GM23338 (cell line): ENCODE measurements at regions not wholly inside any gene's neighbourhood (a gene's known extent, or its start where the extent isn't known, plus 50 kb on each side); places are given as distances from the start of the nearest gene placed in this dataset.

Experiments used
- NANOG ChIP-seq: IDR thresholded peaks from 2 replicates; pipeline ENCODE4 v1.6.1; 2016; ENCODE audit warnings: antibody characterized with exemption, borderline replicate concordance
- POLR2AphosphoS5 ChIP-seq: IDR thresholded peaks from 2 replicates; pipeline ENCODE4 v1.6.1; 2016; ENCODE audit warnings: antibody characterized with exemption, low read depth
- ZNF114 ChIP-seq: fragments of 250-450 bp; sonication (Bioruptor Pico); IDR thresholded peaks from 2 replicates; pipeline ENCODE4 v1.5.0; 2020; ENCODE audit warnings: mild to moderate bottlenecking, moderate library complexity
- ZNF331 ChIP-seq: fragments of 250-450 bp; sonication (Bioruptor Pico); IDR thresholded peaks from 2 replicates; pipeline ENCODE4 v1.5.0; 2020; ENCODE audit warnings: low read depth, mild to moderate bottlenecking, moderate library complexity
- TF ChIP-seq, protein P1 (sequence below): fragments of 250-450 bp; sonication (Bioruptor Pico); IDR thresholded peaks from 2 replicates; pipeline ENCODE4 v1.5.0; 2020; ENCODE audit warnings: mild to moderate bottlenecking, moderate library complexity
- TF ChIP-seq, protein P2 (sequence below), 2 experiments: fragments of 200-600 bp in 1 of 2; sonication (generic) in 1 of 2; conservative IDR thresholded peaks; 2 replicates each; pipeline versions ENCODE4 v1.5.1 to v1.6.1; 2016 to 2017; ENCODE audit warnings: antibody characterized with exemption in 2 of 2, low read depth in 2 of 2, mild to moderate bottlenecking in 2 of 2, moderate library complexity in 1 of 2
- TF ChIP-seq, protein P3 (sequence below): IDR thresholded peaks from one replicate; pipeline ENCODE4 v1.6.1; 2018; ENCODE audit warnings: antibody characterized with exemption; ENCODE audit not compliant: unreplicated experiment

DNA sequence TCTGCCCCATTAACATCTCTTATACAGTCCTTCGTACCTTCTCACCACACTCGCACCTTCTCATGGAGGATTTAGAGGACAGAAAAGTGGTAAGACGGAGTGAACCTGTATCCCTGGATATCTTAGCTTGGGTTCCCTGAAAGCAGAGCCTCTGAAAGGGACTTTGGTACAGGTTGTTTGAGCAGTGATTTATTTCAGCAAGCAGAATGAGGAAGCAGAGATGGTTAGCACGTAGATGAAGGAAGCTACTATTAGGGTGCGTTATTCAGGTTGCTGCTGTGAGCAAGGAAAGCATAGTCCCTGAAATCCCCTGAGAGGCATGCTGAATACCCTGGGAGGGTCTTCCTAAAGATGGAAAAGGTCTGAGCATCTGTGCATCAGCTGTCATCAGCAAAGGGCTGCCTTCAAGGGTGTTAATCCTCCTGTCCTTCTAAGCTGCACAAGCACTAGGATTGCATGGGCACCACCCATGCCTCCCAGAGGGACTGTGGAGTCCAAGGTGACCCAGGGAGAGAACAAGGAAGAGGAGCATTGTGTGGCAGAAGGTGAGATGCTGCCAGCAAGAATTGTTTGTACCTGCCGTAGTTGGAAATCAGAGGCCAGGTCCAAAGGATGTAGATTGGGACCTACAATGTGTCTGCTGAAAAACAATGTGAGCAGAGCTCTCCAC is 273.7 kb downstream of the RASEF start (continued):
- TF ChIP-seq, protein P1, sequence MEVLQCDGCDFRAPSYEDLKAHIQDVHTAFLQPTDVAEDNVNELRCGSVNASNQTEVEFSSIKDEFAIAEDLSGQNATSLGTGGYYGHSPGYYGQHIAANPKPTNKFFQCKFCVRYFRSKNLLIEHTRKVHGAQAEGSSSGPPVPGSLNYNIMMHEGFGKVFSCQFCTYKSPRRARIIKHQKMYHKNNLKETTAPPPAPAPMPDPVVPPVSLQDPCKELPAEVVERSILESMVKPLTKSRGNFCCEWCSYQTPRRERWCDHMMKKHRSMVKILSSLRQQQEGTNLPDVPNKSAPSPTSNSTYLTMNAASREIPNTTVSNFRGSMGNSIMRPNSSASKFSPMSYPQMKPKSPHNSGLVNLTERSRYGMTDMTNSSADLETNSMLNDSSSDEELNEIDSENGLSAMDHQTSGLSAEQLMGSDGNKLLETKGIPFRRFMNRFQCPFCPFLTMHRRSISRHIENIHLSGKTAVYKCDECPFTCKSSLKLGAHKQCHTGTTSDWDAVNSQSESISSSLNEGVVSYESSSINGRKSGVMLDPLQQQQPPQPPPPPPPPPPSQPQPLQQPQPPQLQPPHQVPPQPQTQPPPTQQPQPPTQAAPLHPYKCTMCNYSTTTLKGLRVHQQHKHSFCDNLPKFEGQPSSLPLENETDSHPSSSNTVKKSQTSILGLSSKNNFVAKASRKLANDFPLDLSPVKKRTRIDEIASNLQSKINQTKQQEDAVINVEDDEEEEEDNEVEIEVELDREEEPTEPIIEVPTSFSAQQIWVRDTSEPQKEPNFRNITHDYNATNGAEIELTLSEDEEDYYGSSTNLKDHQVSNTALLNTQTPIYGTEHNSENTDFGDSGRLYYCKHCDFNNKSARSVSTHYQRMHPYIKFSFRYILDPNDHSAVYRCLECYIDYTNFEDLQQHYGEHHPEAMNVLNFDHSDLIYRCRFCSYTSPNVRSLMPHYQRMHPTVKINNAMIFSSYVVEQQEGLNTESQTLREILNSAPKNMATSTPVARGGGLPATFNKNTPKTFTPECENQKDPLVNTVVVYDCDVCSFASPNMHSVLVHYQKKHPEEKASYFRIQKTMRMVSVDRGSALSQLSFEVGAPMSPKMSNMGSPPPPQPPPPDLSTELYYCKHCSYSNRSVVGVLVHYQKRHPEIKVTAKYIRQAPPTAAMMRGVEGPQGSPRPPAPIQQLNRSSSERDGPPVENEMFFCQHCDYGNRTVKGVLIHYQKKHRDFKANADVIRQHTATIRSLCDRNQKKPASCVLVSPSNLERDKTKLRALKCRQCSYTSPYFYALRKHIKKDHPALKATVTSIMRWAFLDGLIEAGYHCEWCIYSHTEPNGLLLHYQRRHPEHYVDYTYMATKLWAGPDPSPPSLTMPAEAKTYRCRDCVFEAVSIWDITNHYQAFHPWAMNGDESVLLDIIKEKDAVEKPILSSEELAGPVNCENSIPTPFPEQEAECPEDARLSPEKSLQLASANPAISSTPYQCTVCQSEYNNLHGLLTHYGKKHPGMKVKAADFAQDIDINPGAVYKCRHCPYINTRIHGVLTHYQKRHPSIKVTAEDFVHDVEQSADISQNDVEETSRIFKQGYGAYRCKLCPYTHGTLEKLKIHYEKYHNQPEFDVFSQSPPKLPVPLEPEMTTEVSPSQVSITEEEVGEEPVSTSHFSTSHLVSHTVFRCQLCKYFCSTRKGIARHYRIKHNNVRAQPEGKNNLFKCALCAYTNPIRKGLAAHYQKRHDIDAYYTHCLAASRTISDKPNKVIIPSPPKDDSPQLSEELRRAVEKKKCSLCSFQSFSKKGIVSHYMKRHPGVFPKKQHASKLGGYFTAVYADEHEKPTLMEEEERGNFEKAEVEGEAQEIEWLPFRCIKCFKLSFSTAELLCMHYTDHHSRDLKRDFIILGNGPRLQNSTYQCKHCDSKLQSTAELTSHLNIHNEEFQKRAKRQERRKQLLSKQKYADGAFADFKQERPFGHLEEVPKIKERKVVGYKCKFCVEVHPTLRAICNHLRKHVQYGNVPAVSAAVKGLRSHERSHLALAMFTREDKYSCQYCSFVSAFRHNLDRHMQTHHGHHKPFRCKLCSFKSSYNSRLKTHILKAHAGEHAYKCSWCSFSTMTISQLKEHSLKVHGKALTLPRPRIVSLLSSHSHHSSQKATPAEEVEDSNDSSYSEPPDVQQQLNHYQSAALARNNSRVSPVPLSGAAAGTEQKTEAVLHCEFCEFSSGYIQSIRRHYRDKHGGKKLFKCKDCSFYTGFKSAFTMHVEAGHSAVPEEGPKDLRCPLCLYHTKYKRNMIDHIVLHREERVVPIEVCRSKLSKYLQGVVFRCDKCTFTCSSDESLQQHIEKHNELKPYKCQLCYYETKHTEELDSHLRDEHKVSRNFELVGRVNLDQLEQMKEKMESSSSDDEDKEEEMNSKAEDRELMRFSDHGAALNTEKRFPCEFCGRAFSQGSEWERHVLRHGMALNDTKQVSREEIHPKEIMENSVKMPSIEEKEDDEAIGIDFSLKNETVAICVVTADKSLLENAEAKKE (CRISPR knock-in tag), result no peak
- TF ChIP-seq POLR2AphosphoS5 (no peak), NANOG (no peak), ZNF331 (CRISPR knock-in tag) (no peak), ZNF114 (no peak)
- TF ChIP-seq, protein P2, sequence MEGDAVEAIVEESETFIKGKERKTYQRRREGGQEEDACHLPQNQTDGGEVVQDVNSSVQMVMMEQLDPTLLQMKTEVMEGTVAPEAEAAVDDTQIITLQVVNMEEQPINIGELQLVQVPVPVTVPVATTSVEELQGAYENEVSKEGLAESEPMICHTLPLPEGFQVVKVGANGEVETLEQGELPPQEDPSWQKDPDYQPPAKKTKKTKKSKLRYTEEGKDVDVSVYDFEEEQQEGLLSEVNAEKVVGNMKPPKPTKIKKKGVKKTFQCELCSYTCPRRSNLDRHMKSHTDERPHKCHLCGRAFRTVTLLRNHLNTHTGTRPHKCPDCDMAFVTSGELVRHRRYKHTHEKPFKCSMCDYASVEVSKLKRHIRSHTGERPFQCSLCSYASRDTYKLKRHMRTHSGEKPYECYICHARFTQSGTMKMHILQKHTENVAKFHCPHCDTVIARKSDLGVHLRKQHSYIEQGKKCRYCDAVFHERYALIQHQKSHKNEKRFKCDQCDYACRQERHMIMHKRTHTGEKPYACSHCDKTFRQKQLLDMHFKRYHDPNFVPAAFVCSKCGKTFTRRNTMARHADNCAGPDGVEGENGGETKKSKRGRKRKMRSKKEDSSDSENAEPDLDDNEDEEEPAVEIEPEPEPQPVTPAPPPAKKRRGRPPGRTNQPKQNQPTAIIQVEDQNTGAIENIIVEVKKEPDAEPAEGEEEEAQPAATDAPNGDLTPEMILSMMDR (conservative IDR thresholded peaks at IDR 0.05; ENCODE audit: low read depth in 2 of 2), result no peak
- TF ChIP-seq, protein P3, sequence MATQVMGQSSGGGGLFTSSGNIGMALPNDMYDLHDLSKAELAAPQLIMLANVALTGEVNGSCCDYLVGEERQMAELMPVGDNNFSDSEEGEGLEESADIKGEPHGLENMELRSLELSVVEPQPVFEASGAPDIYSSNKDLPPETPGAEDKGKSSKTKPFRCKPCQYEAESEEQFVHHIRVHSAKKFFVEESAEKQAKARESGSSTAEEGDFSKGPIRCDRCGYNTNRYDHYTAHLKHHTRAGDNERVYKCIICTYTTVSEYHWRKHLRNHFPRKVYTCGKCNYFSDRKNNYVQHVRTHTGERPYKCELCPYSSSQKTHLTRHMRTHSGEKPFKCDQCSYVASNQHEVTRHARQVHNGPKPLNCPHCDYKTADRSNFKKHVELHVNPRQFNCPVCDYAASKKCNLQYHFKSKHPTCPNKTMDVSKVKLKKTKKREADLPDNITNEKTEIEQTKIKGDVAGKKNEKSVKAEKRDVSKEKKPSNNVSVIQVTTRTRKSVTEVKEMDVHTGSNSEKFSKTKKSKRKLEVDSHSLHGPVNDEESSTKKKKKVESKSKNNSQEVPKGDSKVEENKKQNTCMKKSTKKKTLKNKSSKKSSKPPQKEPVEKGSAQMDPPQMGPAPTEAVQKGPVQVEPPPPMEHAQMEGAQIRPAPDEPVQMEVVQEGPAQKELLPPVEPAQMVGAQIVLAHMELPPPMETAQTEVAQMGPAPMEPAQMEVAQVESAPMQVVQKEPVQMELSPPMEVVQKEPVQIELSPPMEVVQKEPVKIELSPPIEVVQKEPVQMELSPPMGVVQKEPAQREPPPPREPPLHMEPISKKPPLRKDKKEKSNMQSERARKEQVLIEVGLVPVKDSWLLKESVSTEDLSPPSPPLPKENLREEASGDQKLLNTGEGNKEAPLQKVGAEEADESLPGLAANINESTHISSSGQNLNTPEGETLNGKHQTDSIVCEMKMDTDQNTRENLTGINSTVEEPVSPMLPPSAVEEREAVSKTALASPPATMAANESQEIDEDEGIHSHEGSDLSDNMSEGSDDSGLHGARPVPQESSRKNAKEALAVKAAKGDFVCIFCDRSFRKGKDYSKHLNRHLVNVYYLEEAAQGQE, result no peak
